ENCODE measurements at regions not wholly inside any gene's neighbourhood (a gene's known extent, or its start where the extent isn't known, plus 50 kb on each side); places are given as distances from the start of the nearest gene placed in this dataset.

GRCh38 chr6:23478312-23478711, 647.7 kb upstream of the NRSN1 start (continued):
- TF ChIP-seq NR2F6 (IDR thresholded peaks at IDR 0.05) (no peak), NR2F6 (CRISPR knock-in tag; IDR thresholded peaks at IDR 0.05) (no peak), KLF15 (CRISPR knock-in tag; IDR thresholded peaks at IDR 0.05; ENCODE audit: borderline replicate concordance) (no peak), BCL3 (CRISPR knock-in tag; IDR thresholded peaks at IDR 0.05) (no peak), MED13 (CRISPR knock-in tag; IDR thresholded peaks at IDR 0.05) (no peak), NR0B2 (CRISPR knock-in tag; IDR thresholded peaks at IDR 0.05) (no peak)

- H3K4me3 ChIP-seq (replicated peaks in 1 of 3; ENCODE audit: insufficient read depth in 1 of 3, low read depth in 2 of 3, low read length in 3 of 3), result no peak overlapping the region
- in situ Hi-C loops (cut with HindIII; ENCODE audit: extremely low pct_ligation_motif_present, low pct_unique_long_range_greater_than_20kb), result no loop called here
- H4K20me1 ChIP-seq (ENCODE audit: insufficient read depth, low read length), result no peaks in the 10 kb centered on the region
- no peak for ATAC-seq
- H2AFZ ChIP-seq (ENCODE audit: low read length), result no peak overlapping the region
- H3K9me3 ChIP-seq (ENCODE audit: low read length), result peaks cover 11% of the 10 kb centered on the region; the same call in 1 of the 2 replicates
- POLR2A ChIA-PET, result no interaction called here
- DNase-seq (ENCODE audit: low spot score), result no peak
- no peaks in the 10 kb centered on the region for H3K4me1 ChIP-seq (ENCODE audit: insufficient read depth, low read length)
- H3K27me3 ChIP-seq (ENCODE audit: control insufficient read depth in 1 of 2, insufficient read depth in 2 of 2, low read length in 2 of 2), result no peaks in the 10 kb centered on the region
- FAIRE-seq, result no peak
- no TSS peak for BruUV-seq (replicated peaks)
- H3K36me3 ChIP-seq (replicated peaks in 1 of 2; ENCODE audit: control insufficient read depth in 1 of 2, insufficient read depth in 2 of 2, low read length in 2 of 2), result no peaks in the 10 kb centered on the region
- no peak overlapping the region for H3K9ac ChIP-seq (ENCODE audit: insufficient read depth, low read depth, low read length)
- H3K27ac ChIP-seq (ENCODE audit: extremely low read length, insufficient read depth, low read length), result no peak overlapping the region
- H3K79me2 ChIP-seq (ENCODE audit: insufficient read depth, low read length), result no peaks in the 10 kb centered on the region
- H3K4me2 ChIP-seq (ENCODE audit: low read depth, low read length), result no peak overlapping the region
- TF ChIP-seq SMC3 (IDR thresholded peaks at IDR 0.05; ENCODE audit: low read length) (no peak), MAZ (IDR thresholded peaks at IDR 0.05; ENCODE audit: borderline replicate concordance, low read depth, low read length) (no peak), MAZ (CRISPR knock-in tag; IDR thresholded peaks at IDR 0.05; ENCODE audit: low read depth) (no peak), ZBTB46 (CRISPR knock-in tag; IDR thresholded peaks at IDR 0.05; ENCODE audit: borderline replicate concordance) (no peak), FUBP1 (CRISPR knock-in tag; IDR thresholded peaks at IDR 0.05; ENCODE audit: borderline replicate concordance) (no peak), ETV6 (CRISPR knock-in tag; conservative IDR thresholded peaks at IDR 0.05) (no peak), ZNF616 (CRISPR knock-in tag; IDR thresholded peaks at IDR 0.05; ENCODE audit: low read depth) (no peak), ZFP36 (IDR thresholded peaks at IDR 0.05; ENCODE audit: borderline replicate concordance, low read depth, low read length, partially characterized antibody) (no peak)
- CTCF ChIA-PET (ENCODE audit: low intra/inter-chr PET ratio, low total read pairs), result no interaction called here
- intact Hi-C loops (cut with micrococcal nuclease; ENCODE audit: unreplicated experiment), result no loop called here
These were observed 642.1 kb upstream of the NRSN1 start for GRCh38 chr6:23483896-23484295.

All from HepG2 (cell line).